ENCODE measurements at regions not wholly inside any gene's neighbourhood (a gene's known extent, or its start where the extent isn't known, plus 50 kb on each side); places are given as distances from the start of the nearest gene placed in this dataset.
A peak's percentile ranks its signal among the peaks of the same experiment; 100 is the strongest.

DNA sequence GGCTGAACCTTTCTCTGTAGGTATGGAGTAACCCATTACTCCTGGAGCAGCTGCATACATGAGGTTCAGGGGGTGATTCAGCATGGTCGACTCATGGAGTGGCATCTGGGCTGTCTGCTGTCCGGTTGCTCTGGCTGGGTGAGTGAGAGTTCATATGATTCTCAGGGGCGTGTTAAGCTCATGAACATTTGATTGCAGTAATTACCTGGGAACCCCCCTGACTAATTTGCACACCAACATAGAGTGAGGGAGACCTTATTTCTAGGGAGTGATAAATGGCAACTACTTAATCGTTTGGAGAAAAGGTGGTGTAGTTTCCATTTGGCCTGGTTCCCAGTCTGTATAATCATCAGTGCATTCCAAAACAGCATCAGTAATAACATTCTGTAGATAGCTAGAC, 661.9 kb downstream of the ETS1 start:
- no peak for DNase-seq
- Mint-ChIP-seq H3K4me3 (no peak overlapping the region), H3K9me3 (peaks cover 0 to 5% of the 10 kb centered on the region in 2 donors), H3K4me1 (no peaks in the 10 kb centered on the region), H3K27me3 (peaks cover 4 to 5% of the 10 kb centered on the region in 2 donors), H3K27ac (no peak overlapping the region), H3K36me3 (no peaks in the 10 kb centered on the region)
- no peak for ATAC-seq (replicated peaks)

DNA sequence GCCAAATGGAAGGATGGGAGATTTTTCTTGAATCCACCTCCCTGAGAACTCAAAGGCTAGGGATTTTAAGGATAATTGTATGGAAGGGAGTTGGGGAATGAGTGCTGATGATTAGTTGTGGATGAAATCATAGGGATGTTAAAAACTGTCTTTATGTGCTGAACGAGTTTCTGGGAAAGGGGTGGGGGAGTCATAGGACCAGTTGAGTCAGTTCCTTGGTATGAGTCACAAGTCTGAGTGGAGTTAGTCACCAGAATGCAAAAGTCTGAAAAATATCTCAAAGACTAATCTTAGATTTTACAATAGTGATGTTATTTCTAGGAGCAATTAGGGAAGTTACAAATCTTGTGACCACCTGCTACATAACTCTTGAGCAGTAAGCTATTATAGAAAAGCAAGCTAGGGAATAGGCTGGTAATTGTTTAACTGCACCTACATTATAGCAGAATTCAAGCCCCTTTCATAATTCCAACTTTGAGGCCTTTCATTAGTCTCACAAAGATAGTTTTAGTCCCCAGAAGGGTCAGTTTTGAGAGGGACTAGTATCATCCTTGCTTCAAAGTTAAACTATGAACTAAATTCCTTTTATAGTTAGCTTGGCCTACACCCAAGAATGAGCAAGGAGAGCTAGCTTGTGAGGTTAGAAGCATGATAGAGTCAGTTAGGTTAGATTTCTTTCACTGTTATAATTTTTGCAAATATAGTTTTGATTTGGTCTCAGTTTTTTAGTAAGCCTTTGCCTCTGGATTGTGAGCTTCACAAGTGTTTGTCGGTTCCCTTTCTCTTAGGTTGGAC, 668.0 kb downstream of the ETS1 start:
- H3K9me3 Mint-ChIP-seq: peaks cover 12% of the 10 kb centered on the region in 2 donors
- ATAC-seq (replicated peaks) (no peak), DNase-seq (no peak)
- H3K4me3 Mint-ChIP-seq: no peak overlapping the region
- no peak overlapping the region for H3K27ac Mint-ChIP-seq
- H3K27me3 Mint-ChIP-seq: peaks cover 0 to 3% of the 10 kb centered on the region in 2 donors
- no peaks in the 10 kb centered on the region for H3K36me3 Mint-ChIP-seq
- no peaks in the 10 kb centered on the region for H3K4me1 Mint-ChIP-seq

GRCh38 chr11:127902382-127902781, 685.0 kb downstream of the ETS1 start:
- no peak overlapping the region for H3K4me3 Mint-ChIP-seq
- no peak overlapping the region for H3K27ac Mint-ChIP-seq
- no peak for ATAC-seq (replicated peaks)
- peaks cover 0 to 12% of the 10 kb centered on the region in 2 donors for H3K27me3 Mint-ChIP-seq
- H3K36me3 Mint-ChIP-seq: no peaks in the 10 kb centered on the region
- no peak for DNase-seq
- H3K4me1 Mint-ChIP-seq: no peaks in the 10 kb centered on the region
- H3K9me3 Mint-ChIP-seq: peaks cover 0 to 7% of the 10 kb centered on the region in 2 donors

- DNase-seq: no peak
- Mint-ChIP-seq H3K4me3 (no peak overlapping the region), H3K27me3 (peaks cover 0 to 2% of the 10 kb centered on the region in 2 donors), H3K27ac (no peak overlapping the region), H3K36me3 (no peaks in the 10 kb centered on the region), H3K4me1 (no peaks in the 10 kb centered on the region), H3K9me3 (peaks cover 0 to 8% of the 10 kb centered on the region in 2 donors)
- no peak for ATAC-seq (replicated peaks)
These were observed 688.7 kb downstream of the ETS1 start for GRCh38 chr11:127898422-127899365.

DNA sequence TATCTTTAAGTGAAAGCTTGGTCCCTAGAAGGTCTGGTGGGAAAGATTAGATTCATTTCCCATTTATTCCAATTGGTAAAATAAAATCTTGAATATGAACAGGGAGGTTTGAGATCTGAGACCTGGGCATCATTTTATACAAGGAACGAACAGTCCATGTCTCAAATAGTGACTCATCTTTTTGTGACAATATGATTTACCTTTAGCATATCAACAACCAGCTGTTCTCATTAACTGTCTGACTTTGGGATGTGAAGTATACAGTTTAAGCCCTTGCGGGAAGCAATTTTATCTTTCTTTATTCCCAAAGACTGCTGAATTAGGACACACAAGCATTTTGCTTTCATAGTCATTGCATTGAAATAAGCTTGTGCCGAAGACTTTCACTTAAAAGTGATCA, 691.6 kb downstream of the ETS1 start:
- H3K9me3 Mint-ChIP-seq: peaks cover 0 to 6% of the 10 kb centered on the region in 2 donors
- H3K4me3 Mint-ChIP-seq: no peak overlapping the region
- H3K27me3 Mint-ChIP-seq: no peaks in the 10 kb centered on the region
- ATAC-seq (replicated peaks): no peak
- no peaks in the 10 kb centered on the region for H3K36me3 Mint-ChIP-seq
- no peak overlapping the region for H3K27ac Mint-ChIP-seq
- H3K4me1 Mint-ChIP-seq: no peaks in the 10 kb centered on the region
- DNase-seq: no peak

DNA sequence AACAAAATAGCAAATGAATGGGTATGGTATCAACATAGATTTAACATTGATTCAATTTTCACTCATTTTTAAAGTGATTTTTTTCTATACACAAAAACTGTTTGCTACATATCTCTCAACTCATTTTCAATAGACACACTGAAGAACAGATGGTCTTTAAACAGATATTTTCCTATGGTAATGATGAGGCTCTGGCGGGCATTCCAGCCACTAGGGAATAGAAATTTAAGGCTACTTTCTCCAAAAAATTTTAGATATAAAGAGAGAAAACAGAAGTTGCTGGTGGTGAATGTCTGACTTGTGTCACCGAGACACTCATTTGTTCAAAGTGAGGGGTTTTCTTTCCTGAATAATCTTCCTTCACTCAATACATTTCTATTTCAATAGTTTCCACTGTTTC, 693.0 kb downstream of the ETS1 start:
- Mint-ChIP-seq H3K27ac (no peak overlapping the region), H3K4me3 (no peak overlapping the region), H3K9me3 (peaks cover 0 to 6% of the 10 kb centered on the region in 2 donors), H3K4me1 (no peaks in the 10 kb centered on the region), H3K27me3 (no peaks in the 10 kb centered on the region), H3K36me3 (no peaks in the 10 kb centered on the region)
- ATAC-seq (replicated peaks): no peak
- DNase-seq: no peak

DNA sequence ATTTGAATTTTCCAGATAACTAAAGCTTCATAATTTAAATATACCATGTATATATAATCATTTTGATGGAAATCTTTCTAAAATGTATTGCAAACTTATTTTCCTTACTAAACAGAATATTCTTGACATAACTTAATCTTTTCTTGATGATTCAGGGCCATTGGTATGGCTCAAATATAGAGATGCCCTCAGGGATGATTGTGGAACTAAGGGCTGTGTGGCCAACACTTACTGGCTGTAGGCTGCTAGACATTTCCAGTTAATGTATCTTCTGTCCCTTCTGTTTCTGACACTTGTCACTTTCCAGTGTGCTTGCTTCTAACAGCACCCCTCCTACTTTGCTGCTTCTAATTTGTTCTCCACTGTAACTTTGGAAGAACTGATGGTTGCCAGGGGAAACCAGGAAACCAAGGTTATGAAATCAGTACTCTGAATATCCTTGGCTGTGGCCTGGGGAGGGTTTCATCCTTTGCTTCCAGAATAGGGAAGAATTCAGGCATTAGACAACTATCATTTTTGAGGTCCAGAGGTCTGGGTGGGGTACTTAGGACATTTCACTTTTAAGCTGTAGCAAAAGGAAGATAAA, 697.2 kb downstream of the ETS1 start:
- H3K27me3 Mint-ChIP-seq: no peaks in the 10 kb centered on the region
- H3K9me3 Mint-ChIP-seq: peaks cover 6 to 7% of the 10 kb centered on the region in 2 donors
- no peak overlapping the region for H3K4me3 Mint-ChIP-seq
- DNase-seq (no peak), ATAC-seq (replicated peaks) (no peak)
- H3K4me1 Mint-ChIP-seq: no peaks in the 10 kb centered on the region
- peaks cover 0 to 2% of the 10 kb centered on the region in 2 donors for H3K36me3 Mint-ChIP-seq
- no peak overlapping the region for H3K27ac Mint-ChIP-seq

DNA sequence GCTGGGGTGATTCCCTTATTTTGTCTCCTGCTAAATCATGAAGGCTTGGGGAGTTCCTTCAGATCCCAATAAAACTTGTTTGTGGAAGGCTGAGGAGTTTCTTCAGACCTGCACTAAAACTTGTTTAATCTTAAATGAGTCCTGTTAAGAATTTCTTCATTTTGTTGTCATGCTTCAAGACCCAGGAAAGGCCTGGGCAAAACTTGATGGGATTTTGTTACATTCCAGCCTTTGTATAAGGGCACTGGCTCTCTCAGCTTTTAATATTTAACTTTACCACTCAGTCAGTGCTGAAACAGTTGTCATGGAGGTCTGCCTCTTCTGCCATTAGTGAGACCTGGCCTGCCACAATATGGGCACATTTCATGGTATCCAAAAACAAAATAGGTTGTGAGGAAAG, 699.0 kb downstream of the ETS1 start:
- Mint-ChIP-seq H3K36me3 (peaks cover 0 to 2% of the 10 kb centered on the region in 2 donors), H3K27ac (no peak overlapping the region), H3K4me3 (no peak overlapping the region), H3K27me3 (no peaks in the 10 kb centered on the region), H3K9me3 (peaks cover 6 to 10% of the 10 kb centered on the region in 2 donors), H3K4me1 (no peaks in the 10 kb centered on the region)
- ATAC-seq (replicated peaks) (no peak), DNase-seq (no peak)

DNA sequence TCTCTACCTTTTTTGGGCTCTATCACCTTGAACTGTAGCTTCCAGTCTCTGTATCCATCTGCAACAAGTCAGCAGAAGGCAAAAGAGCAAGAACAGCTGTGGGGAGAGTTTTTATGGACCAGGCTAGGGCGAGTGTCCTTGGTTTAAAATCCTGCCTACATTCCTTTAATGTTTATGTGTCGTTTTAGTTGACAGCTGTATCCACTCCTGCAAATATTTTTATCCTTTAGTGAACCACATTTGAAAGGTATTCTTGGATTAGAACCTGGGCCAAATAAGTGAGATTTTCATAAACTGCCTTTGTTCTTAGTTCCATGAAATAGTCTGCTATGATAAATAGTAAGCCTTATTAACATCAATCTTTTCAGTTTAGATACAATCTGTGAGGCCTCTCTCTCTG, 712.2 kb downstream of the ETS1 start:
- Mint-ChIP-seq H3K4me3 (no peak overlapping the region), H3K4me1 (no peaks in the 10 kb centered on the region), H3K9me3 (peaks cover 0 to 1% of the 10 kb centered on the region in 2 donors), H3K27me3 (no peaks in the 10 kb centered on the region), H3K27ac (no peak overlapping the region), H3K36me3 (no peaks in the 10 kb centered on the region)
- ATAC-seq (replicated peaks) (no peak), DNase-seq (no peak)

DNA sequence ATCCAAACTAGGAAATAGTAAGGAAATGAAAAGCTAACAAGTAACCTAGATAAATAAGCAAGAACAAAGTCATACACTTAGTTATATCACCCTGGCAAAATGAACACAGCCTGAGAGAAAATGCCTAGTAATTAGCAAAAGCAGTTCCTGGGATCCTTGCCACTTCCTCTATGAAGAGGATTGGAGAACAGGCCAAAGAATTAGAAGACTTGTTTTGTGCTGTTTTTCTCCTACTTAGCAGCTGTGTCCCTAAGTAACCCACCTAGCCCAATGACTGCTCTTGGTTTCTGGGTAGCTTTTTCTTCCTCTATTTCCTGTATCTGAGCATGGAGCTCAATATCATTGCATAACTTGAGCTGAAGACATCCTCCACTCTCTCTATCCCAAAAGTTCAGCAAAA, 713.9 kb downstream of the ETS1 start:
- H3K27ac Mint-ChIP-seq: no peak overlapping the region
- DNase-seq: no peak
- no peak for ATAC-seq (replicated peaks)
- no peaks in the 10 kb centered on the region for H3K36me3 Mint-ChIP-seq
- no peaks in the 10 kb centered on the region for H3K27me3 Mint-ChIP-seq
- H3K9me3 Mint-ChIP-seq: peaks cover 0 to 1% of the 10 kb centered on the region in 2 donors
- no peaks in the 10 kb centered on the region for H3K4me1 Mint-ChIP-seq
- H3K4me3 Mint-ChIP-seq: no peak overlapping the region

GRCh38 chr11:127866109-127866508, 721.2 kb downstream of the ETS1 start:
- H3K27me3 Mint-ChIP-seq: no peaks in the 10 kb centered on the region
- H3K9me3 Mint-ChIP-seq: peaks cover 1 to 4% of the 10 kb centered on the region in 2 donors
- no peaks in the 10 kb centered on the region for H3K36me3 Mint-ChIP-seq
- H3K27ac Mint-ChIP-seq: no peak overlapping the region
- no peak for DNase-seq
- H3K4me3 Mint-ChIP-seq: no peak overlapping the region
- H3K4me1 Mint-ChIP-seq: no peaks in the 10 kb centered on the region
- ATAC-seq (replicated peaks): no peak

DNA sequence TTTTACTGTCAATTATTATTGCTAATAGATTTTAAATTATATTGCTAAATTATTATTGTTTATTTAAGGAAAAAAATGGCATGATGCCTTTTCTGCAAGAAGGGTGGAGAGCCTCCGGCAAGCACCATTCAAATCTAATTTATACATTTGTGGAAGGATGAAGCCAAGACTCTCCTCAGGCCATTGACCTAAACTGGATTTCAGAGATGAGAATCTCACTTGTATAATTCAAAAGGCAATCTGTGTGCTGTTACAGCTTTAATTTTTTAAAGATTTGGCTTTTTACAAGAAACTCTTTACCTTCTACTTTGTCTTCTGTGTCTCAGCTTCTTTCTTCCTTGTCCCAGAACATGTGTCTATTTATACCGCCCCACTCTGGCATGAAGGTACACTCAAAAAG, 722.5 kb downstream of the ETS1 start:
- ATAC-seq (replicated peaks): no peak
- no peak for DNase-seq
- Mint-ChIP-seq H3K9me3 (peaks cover 0 to 4% of the 10 kb centered on the region in 2 donors), H3K4me3 (no peak overlapping the region), H3K27me3 (no peaks in the 10 kb centered on the region), H3K27ac (no peak overlapping the region), H3K36me3 (no peaks in the 10 kb centered on the region), H3K4me1 (no peaks in the 10 kb centered on the region)

GRCh38 chr11:127862406-127862805, 725.0 kb downstream of the ETS1 start:
- Mint-ChIP-seq H3K4me3 (no peak overlapping the region), H3K9me3 (peaks cover 0 to 4% of the 10 kb centered on the region in 2 donors), H3K27ac (no peak overlapping the region), H3K4me1 (no peaks in the 10 kb centered on the region), H3K36me3 (no peaks in the 10 kb centered on the region), H3K27me3 (no peaks in the 10 kb centered on the region)
- ATAC-seq (replicated peaks) (no peak), DNase-seq (no peak)

DNA sequence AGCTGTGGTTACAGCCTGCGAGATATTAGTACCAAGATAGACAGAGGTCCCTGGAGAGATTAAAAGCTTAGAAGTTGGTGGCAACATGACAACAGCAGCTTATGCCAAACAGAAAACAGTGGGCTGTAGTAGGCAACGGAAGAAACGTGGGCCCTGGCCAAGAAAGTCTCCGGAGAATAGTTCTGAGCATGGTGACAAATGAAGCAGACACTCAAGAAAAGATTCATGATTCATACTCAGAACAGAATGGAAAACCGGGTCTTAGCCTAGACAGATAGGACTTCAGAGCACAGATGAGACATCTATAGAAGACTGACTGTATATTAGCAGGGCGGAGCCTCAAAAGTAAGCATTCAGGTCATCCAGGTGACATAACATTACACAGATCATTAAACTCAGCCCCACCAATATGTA, 727.4 kb downstream of the ETS1 start:
- Mint-ChIP-seq H3K9me3 (peaks cover 2 to 4% of the 10 kb centered on the region in 2 donors), H3K27ac (no peak overlapping the region), H3K4me1 (no peaks in the 10 kb centered on the region), H3K27me3 (peaks cover 4 to 8% of the 10 kb centered on the region in 2 donors), H3K36me3 (no peaks in the 10 kb centered on the region), H3K4me3 (no peak overlapping the region)
- peak in 1 of 2 donors; percentile 27 for ATAC-seq (replicated peaks)
- no peak for DNase-seq
